ENCODE measurements at regions not wholly inside any gene's neighbourhood (a gene's known extent, or its start where the extent isn't known, plus 50 kb on each side); places are given as distances from the start of the nearest gene placed in this dataset.
"Not testable (repeated sequence)": the region's sequence is repeated elsewhere in the genome, so short reads cannot be mapped to it uniquely, and the experiment has no call there.

DNA sequence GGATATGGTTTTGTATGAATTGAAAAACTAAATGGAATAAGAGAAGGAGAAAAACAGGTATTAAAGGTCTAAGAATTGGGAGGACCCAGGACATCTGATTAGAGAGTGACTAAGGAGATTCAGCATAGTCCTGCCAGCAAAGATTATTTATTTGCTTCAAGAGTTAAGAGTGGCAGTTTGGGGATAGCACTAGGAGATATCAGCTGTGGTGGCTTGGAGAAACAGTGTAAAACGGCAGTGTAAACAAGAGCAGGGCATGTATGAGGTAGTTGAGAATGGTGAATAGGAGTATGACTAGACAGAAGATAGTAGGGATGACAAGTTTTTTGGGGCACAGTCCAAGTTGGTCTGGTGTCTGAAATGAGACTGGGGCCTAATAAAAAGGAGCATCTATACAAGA, 730.3 kb downstream of the TRHDE start:
- not testable (repeated sequence) for FAIRE-seq; DNase-seq (ENCODE audit: insufficient read length, low spot score)

- not testable (repeated sequence) for DNase-seq (ENCODE audit: insufficient read length, low spot score); FAIRE-seq
Observed at GRCh38 chr12:73009138-73009834, 737.1 kb downstream of the TRHDE start.

- FAIRE-seq (no peak), DNase-seq (ENCODE audit: insufficient read length, low spot score) (no peak)
Observed at GRCh38 chr12:73017981-73018380, 745.8 kb downstream of the TRHDE start.

GRCh38 chr12:73053893-73054292, 781.7 kb downstream of the TRHDE start:
- no peak for FAIRE-seq
- no peak for DNase-seq (ENCODE audit: insufficient read length, low spot score)

GRCh38 chr12:73057428-73057827, 785.3 kb downstream of the TRHDE start:
- DNase-seq (ENCODE audit: insufficient read length, low spot score) (no peak), FAIRE-seq (no peak)

DNA sequence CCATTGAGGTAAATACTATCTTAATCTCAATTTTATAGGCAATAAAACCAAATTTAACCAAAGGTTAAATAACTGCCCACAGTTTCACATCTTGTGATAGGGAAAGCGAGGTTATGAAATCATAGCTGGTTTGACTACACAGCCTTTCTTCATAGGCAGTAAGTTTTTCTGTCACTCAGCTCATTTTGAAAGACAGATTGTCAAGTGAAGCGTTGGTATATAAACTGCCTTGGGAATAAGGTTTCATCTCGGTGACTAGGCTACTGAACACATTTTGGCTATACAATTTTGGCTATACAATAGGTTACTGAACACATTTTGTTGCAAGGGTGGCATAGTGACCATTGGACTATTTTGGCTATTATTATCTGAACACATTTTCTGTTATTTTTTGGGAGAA, 793.7 kb downstream of the TRHDE start:
- no peak for DNase-seq (ENCODE audit: insufficient read length, low spot score)
- FAIRE-seq, result no peak

DNA sequence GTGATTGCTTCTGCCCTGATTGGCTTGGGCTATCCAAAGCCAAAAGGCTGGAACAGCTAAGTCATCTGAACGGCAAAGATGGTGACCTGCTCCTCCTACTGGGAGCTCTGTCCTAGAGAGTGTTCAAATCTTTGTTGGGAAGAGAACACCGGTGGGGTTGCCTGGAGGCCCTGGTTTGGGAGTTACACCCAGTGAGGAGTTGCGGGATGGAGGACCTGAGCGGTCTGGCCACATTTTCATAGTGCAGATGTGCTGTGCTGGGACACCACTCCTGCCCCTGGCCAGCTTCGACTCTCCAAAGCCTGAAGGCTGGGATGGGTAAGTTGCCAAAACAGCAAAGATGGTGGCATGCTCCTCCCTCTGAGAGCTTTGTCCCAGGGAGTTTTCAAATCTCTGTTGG, 795.4 kb downstream of the TRHDE start:
- FAIRE-seq, result no peak
- DNase-seq (ENCODE audit: insufficient read length, low spot score), result no peak

- no peak for DNase-seq (ENCODE audit: insufficient read length, low spot score)
- FAIRE-seq, result no peak
Observed at GRCh38 chr12:73072214-73072613, 800.0 kb downstream of the TRHDE start.

- DNase-seq (ENCODE audit: insufficient read length, low spot score), result no peak
- FAIRE-seq, result no peak
Observed at GRCh38 chr12:73076760-73077159, 804.6 kb downstream of the TRHDE start.

- FAIRE-seq, result no peak
- DNase-seq (ENCODE audit: insufficient read length, low spot score), result no peak
Observed at GRCh38 chr12:73083736-73084135, 811.6 kb downstream of the TRHDE start.

- FAIRE-seq (no peak), DNase-seq (ENCODE audit: insufficient read length, low spot score) (no peak)
Observed at GRCh38 chr12:73106296-73106695, 834.1 kb downstream of the TRHDE start.

- DNase-seq (ENCODE audit: insufficient read length, low spot score), result no peak
- FAIRE-seq, result no peak
Observed at GRCh38 chr12:73106896-73107295, 834.7 kb downstream of the TRHDE start.

- DNase-seq (ENCODE audit: insufficient read length, low spot score), result no peak
- no peak for FAIRE-seq
Observed at GRCh38 chr12:73110816-73111215, 838.6 kb downstream of the TRHDE start.

- no peak for FAIRE-seq
Observed at GRCh38 chr12:73112035-73112816, 840.1 kb downstream of the TRHDE start.

GRCh38 chr12:73124480-73124879, 852.3 kb downstream of the TRHDE start:
- DNase-seq (ENCODE audit: insufficient read length, low spot score) (no peak), FAIRE-seq (no peak)

More at GRCh38 chr12:73112035-73112816, 840.1 kb downstream of the TRHDE start:
- no peak for DNase-seq (ENCODE audit: insufficient read length, low spot score)

GRCh38 chr12:73125148-73125547, 853.0 kb downstream of the TRHDE start:
- FAIRE-seq (no peak), DNase-seq (ENCODE audit: insufficient read length, low spot score) (no peak)

- DNase-seq (ENCODE audit: insufficient read length, low spot score), result no peak
- FAIRE-seq, result no peak
Observed at GRCh38 chr12:73136386-73136785, 864.2 kb downstream of the TRHDE start.

GRCh38 chr12:73139642-73140041, 867.5 kb downstream of the TRHDE start:
- DNase-seq (ENCODE audit: insufficient read length, low spot score); FAIRE-seq: not testable (repeated sequence)

- DNase-seq (ENCODE audit: insufficient read length, low spot score), result no peak
- no peak for FAIRE-seq
Observed at GRCh38 chr12:73158341-73158740, 886.2 kb downstream of the TRHDE start.

DNA sequence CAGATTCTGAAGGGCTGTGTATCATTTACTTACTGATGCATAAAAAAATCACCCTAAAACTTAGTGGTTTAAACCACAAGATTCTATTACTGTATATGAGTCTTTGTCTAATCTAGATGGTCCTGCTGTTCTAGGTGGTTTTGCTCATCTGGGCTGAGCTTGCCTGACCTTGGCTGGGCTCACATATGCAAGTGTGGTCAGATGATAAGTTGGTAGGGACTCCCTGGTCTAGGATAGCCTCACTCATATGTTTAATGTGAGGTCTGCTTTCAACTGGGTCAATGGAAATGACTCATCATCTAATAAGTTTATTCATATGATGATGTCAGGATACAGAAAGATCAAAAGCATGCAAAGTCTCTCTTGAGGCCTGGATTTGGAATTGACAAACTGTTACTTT, 887.8 kb downstream of the TRHDE start:
- FAIRE-seq (no peak), DNase-seq (ENCODE audit: insufficient read length, low spot score) (no peak)

- FAIRE-seq, result no peak
- no peak for DNase-seq (ENCODE audit: insufficient read length, low spot score)
Observed at GRCh38 chr12:73161970-73162369, 889.8 kb downstream of the TRHDE start.

DNA sequence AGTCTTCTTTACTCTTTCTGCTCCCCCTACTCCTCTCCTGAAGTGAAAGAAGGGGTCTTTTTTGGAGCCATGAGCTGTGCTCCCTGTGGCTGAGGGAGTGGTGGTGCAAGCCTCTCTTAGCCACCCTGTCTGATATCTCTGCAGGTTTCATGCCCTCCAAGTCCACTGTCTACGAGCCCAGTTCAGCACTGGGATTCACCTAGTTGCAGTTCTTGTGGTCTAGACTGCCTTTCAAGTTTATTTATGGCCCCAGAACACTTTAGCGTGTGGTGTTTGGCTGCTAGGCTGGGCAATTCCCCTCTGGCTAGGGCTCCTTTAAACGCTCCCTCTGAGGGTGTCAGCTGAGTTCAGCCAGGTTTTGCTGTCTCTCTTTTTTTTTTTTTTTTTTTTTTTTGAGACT, 908.6 kb downstream of the TRHDE start:
- no peak for FAIRE-seq
- no peak for DNase-seq (ENCODE audit: insufficient read length, low spot score)

Measured in HTR-8/SVneo (cell line).